UCSD-AML1 (cell line): ENCODE measurements at regions not wholly inside any gene's neighbourhood (a gene's known extent, or its start where the extent isn't known, plus 50 kb on each side); places are given as distances from the start of the nearest gene placed in this dataset.
"Not testable (repeated sequence)": the region's sequence is repeated elsewhere in the genome, so short reads cannot be mapped to it uniquely, and the experiment has no call there.

ENCODE experiments used
- DNase-seq: peaks from one replicate; lab custom pipeline; 2025; ENCODE audit not compliant: unreplicated experiment; lab: John Stamatoyannopoulos, UW

GRCh38 chr6:169145496-169145895 is 108.2 kb downstream of the THBS2 start:
- no peak for DNase-seq

- DNase-seq = no peak
Measured at GRCh38 chr6:169144356-169144755, 109.3 kb downstream of the THBS2 start.

- DNase-seq = no peak
Measured at GRCh38 chr6:169142538-169142844, 111.2 kb downstream of the THBS2 start.

- DNase-seq = no peak
Measured at GRCh38 chr6:169141671-169142537, 111.7 kb downstream of the THBS2 start.

GRCh38 chr6:169140986-169141495 is 112.6 kb downstream of the THBS2 start:
- DNase-seq = no peak

- no peak for DNase-seq
Measured at GRCh38 chr6:169139179-169139971, 114.3 kb downstream of the THBS2 start.

DNA sequence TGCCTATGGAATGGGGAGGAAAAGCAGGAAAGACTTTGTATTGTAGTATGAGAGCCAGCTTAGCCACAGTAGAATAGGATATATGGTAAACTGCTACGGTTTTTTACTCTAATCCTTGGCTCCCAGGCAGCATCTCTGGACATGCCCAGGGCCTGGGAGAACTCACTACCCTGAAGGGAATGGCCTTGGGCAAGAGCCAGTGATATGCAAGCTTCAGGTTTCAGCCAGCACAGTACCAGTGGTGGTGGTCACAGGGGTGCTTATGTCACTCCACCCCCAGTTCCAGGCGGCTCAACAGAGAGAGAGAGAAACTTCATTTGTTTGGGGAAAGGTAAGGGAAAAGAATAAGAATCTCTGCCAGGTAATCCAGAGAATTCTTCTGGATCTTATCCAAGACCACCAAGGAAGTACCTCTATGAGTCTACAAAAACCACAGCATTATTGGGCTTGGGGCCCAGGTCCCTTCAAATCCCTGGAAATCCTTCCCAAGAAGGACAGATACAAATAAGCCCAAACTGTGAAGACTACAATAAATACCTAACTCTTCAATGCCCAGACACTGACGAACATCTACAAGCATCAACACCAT is 121.2 kb downstream of the THBS2 start:
- no peak for DNase-seq

DNA sequence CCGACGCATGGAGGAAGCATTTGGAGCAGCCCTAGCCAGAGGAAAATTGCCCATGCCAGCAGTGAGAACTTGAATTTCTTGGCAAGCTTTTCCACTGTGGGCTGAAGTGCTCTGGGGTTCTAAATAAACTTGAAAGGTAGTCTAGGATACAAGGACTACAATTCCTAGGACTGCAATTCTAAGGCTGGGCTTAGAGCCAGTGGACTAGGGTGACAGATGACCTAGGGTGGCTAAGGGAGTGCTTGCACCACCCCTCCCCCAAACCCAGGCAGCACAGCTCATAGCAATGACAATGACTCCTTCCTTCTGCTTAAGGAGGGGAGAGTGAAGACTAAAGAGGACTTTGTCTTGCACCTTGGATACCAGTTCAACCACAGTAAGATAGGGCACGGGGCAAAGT is 122.3 kb downstream of the THBS2 start:
- DNase-seq = no peak

DNA sequence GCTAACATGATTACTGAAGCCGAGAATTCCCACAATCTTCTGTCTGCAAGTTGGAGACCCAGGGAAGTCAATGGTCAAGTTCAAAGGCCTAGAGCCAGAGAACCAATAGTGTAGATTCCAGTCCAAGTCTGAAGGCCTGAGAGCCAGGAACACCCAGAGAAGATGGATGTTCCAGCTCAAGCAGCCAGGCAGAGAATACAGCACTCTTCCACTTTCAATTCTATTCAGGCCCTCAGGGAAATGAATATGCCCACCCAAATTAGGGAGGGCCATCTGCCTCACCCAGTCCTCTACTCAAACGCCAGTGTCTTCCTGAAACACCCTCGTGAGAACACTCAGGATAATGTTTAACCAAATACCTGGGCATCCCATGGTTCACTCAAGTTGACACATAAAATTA is 123.5 kb downstream of the THBS2 start:
- no peak for DNase-seq

DNA sequence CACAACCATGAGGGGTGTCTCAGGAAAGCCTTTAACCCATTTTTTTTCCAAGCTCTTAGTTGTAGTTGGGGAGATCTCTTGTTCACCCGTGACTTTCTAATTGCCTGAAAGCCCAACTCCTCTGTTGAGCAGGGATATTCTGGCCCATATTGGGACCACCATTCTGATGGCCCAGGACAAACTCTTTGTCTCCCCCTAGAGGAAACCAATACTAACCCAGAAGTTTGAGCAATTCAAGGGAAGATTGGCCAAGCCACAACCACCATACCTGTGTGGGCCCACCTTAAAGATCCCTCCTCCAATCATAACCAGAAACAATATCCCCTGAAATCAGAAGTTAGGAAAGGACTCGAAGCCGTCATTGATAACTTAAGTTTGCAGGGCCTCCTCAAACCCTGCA is 132.6 kb downstream of the THBS2 start:
- no peak for DNase-seq

DNA sequence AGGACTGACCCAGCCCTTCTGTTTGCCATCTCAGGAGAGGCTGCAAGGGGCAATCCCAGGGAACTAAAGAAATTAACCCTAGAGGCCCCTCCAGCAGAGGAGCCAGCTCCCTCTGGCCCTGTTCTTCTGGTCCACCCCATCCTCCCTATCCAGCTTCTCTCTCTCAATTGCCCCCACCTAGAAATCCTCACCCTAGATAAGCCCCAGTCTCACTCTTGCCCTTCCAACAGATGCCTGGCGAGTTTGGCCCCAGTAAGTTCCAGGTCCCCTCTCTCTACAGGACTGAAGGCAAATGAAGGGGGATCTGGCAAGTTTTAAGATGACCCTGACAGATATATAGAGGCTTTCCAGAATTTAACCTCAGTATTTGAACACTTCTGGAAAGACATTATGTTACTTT is 134.0 kb downstream of the THBS2 start:
- no peak for DNase-seq

- DNase-seq = no peak
Measured at GRCh38 chr6:169118346-169118830, 135.3 kb downstream of the THBS2 start.

- DNase-seq = no peak
Measured at GRCh38 chr6:169117663-169118062, 136.0 kb downstream of the THBS2 start.

GRCh38 chr6:169115632-169116031 is 138.0 kb downstream of the THBS2 start:
- no peak for DNase-seq

DNA sequence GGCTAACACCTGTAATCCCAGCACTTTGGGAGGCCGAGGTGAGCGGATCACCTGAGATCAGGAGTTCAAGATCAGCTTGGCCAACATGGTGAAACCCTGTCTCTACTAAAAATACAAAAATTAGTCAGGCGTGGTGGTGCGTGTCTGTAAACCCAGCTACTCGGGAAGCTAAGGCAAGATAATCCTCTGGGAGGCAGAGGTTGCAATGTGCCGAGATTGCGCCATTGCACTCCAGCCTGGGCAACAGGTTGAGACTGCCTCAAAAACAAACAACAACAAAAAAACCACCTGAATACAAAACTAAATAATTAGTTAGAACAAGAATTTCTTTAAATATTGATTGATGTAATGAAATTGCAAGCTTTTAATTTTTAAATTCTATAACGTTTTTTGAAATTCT is 139.0 kb downstream of the THBS2 start:
- not testable (repeated sequence) for DNase-seq

GRCh38 chr6:169112483-169113320 is 140.9 kb downstream of the THBS2 start:
- DNase-seq = no peak

DNA sequence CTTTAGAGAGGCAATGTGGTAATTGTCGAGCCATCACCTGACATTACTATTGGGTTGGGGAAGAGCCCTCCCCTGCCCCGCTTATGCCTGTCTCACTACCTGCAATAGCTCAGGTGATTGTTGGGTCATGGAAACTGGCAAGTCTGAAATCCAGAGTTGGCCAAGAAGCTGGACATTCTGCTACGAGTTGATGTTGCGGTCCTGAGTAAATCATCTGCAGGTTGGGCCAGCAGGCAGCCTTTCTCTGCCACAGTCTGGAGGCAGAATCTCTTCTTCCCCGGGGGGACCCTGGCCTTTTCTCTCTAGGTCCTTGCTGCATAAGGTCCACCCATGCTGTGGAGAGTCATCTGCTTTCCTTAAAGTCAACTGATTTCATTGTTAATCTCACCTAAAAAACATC is 142.4 kb downstream of the THBS2 start:
- DNase-seq = no peak

DNA sequence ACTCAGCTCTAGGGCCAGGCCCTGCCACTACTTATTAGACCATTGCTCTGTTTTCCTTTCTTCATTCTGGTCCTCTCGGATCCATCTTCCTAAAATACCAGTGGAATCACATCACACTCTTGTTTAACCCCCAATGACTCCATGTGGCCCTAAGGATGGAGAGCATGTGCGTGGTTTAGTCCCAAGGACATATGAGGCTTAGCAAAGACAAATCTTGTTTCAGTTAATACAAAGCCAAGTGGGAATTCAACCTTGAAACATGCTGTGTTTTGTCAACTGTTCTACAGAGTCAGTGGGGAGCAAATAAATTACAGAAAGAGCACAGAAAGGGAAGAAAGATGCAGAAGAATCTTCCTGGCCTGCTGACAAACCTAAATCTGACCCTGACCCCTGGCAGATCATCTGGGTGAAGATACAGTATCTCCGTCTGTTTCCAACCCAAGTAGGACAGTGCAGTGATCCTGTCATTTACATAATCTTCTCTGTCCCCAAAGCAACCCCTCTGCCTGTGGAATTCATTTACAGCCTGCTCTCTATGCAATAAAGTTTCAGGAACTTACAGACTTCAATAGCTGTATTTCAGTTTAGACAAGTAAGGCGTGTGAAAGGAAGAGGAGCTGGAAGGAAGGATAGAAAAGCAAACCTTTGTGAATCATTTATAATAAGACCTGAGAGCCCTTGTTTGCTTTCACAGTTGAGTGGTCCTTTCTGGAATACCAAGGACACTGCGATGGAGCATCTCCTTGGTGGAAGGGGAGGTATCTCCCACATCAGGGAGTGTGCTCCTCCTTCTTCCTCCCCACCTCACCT is 144.0 kb downstream of the THBS2 start:
- DNase-seq = no peak

DNA sequence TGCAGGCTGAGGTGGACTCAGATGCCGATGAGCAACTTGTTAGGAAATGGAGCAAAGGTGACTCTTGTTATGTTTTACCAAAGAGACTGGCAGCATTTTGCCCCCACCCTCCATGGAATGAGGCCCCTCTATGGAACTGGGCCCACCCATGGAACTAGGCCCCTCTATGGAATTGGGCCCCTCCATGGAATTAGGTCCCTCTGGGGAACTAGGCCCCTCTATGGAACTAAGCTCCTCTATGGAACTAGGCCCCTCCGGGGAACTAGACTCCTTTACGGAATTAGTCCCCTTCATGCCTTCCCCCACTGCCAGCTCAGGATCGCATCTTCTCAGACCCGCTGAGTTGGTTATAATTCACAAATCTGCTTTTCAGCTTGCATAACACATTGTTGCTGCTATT is 144.9 kb downstream of the THBS2 start:
- DNase-seq = no peak

- DNase-seq = no peak
Measured at GRCh38 chr6:169106176-169106575, 147.5 kb downstream of the THBS2 start.
